WTC11 (cell line): ENCODE measurements at regions not wholly inside any gene's neighbourhood (a gene's known extent, or its start where the extent isn't known, plus 50 kb on each side); places are given as distances from the start of the nearest gene placed in this dataset.

Experiments used
- ATAC-seq: fragments of 200-7000 bp; cut with Tn5 transposase; 2 replicates; pipeline ENCODE4 v1.10.0; 2021; ENCODE audit warnings: mild to moderate bottlenecking, moderate library complexity
- CTCF ChIA-PET: fragments of 300-600 bp; sonication (Branson Sonifier 250); formaldehyde crosslinking; loops from one replicate; lab custom pipeline; 2021; ENCODE audit warnings: antibody characterized with exemption; lab: Charles Lee
- POLR2A ChIA-PET: fragments of 350-600 bp; sonication (Branson Sonifier 250); formaldehyde crosslinking; loops from one replicate; lab custom pipeline; 2021; ENCODE audit warnings: antibody characterized with exemption; lab: Charles Lee
- DNase-seq: peaks from one replicate; pipeline ENCODE4 v3.0.0; 2021; ENCODE audit warnings: low spot score
- H3K27ac Mint-ChIP-seq: 2 replicates; pipeline ENCODE4 v1.8.0; 2021; ENCODE audit warnings: mixed read lengths
- H3K27me3 Mint-ChIP-seq: 2 replicates; pipeline ENCODE4 v1.8.0; 2021; ENCODE audit warnings: low read depth, mild to moderate bottlenecking, moderate library complexity, mixed read lengths
- H3K36me3 Mint-ChIP-seq: 2 replicates; pipeline ENCODE4 v1.8.0; 2021; ENCODE audit warnings: mixed read lengths
- H3K4me1 Mint-ChIP-seq: 2 replicates; pipeline ENCODE4 v1.8.0; 2022; ENCODE audit warnings: mixed read lengths
- H3K4me3 Mint-ChIP-seq: 2 replicates; pipeline ENCODE4 v1.8.0; 2021; ENCODE audit warnings: mild to moderate bottlenecking, moderate library complexity, mixed read lengths
- H3K9me3 Mint-ChIP-seq: 2 replicates; pipeline ENCODE4 v1.8.0; 2021; ENCODE audit warnings: mixed read lengths
- AFF4 ChIP-seq: sonication (generic); formaldehyde crosslinking; IDR thresholded peaks from 2 replicates; pipeline ENCODE4 v1.8.1; 2023; ENCODE audit warnings: mild to moderate bottlenecking, missing genetic modification reagents, borderline replicate concordance
- ATF6 ChIP-seq: sonication (generic); formaldehyde crosslinking; IDR thresholded peaks from 2 replicates; pipeline ENCODE4 v1.8.1; 2023; ENCODE audit warnings: mild to moderate bottlenecking, missing genetic modification reagents
- E2F5 ChIP-seq: sonication (generic); formaldehyde crosslinking; IDR thresholded peaks from 2 replicates; pipeline ENCODE4 v1.8.1; 2022; ENCODE audit warnings: mild to moderate bottlenecking, moderate library complexity, missing genetic modification reagents
- ETV6 ChIP-seq: sonication (generic); formaldehyde crosslinking; IDR thresholded peaks from 2 replicates; pipeline ENCODE4 v1.8.1; 2022; ENCODE audit warnings: mild to moderate bottlenecking, missing genetic modification reagents
- HMGA2 ChIP-seq: fragments of 250-450 bp; sonication (Bioruptor Pico); IDR thresholded peaks from 2 replicates; pipeline ENCODE4 v1.4.0; 2021; ENCODE audit warnings: mild to moderate bottlenecking, moderate library complexity
- HMGXB4 ChIP-seq: sonication (generic); formaldehyde crosslinking; IDR thresholded peaks from 2 replicates; pipeline ENCODE4 v1.8.1; 2023; ENCODE audit warnings: mild to moderate bottlenecking, moderate library complexity, missing genetic modification reagents
- PREB ChIP-seq: sonication (generic); formaldehyde crosslinking; IDR thresholded peaks from 2 replicates; pipeline ENCODE4 v1.8.1; 2022; ENCODE audit warnings: mild to moderate bottlenecking, missing genetic modification reagents, moderate library complexity, borderline replicate concordance
- SOX15 ChIP-seq: fragments of 250-450 bp; sonication (Bioruptor Pico); IDR thresholded peaks from 2 replicates; pipeline ENCODE4 v1.9.0; 2021; ENCODE audit warnings: mild to moderate bottlenecking
- ZBTB43 ChIP-seq: sonication (generic); formaldehyde crosslinking; IDR thresholded peaks from 2 replicates; pipeline ENCODE4 v1.8.1; 2023; ENCODE audit warnings: mild to moderate bottlenecking, missing genetic modification reagents
- ZNF232 ChIP-seq: sonication (generic); formaldehyde crosslinking; IDR thresholded peaks from 2 replicates; pipeline ENCODE4 v1.8.0; 2022; ENCODE audit warnings: mild to moderate bottlenecking, missing genetic modification reagents
- ZNF425 ChIP-seq: fragments of 250-450 bp; sonication (Bioruptor Pico); conservative IDR thresholded peaks from 2 replicates; pipeline ENCODE4 v1.9.0; 2021; ENCODE audit warnings: mild to moderate bottlenecking

GRCh38 chr7:42445691-42446090 lies 208.7 kb upstream of the GLI3 start:
- Mint-ChIP-seq H3K27me3 (no peaks in the 10 kb centered on the region; the same call in 1 of the 2 replicates), H3K4me1 (no peaks in the 10 kb centered on the region), H3K27ac (no peak overlapping the region), H3K9me3 (peaks cover 26% of the 10 kb centered on the region), H3K4me3 (no peak overlapping the region), H3K36me3 (0 out of 2 replicates have a peak, but pooled peaks cover 3% of the 10 kb centered on the region)
- ChIA-PET CTCF (no interaction called here), POLR2A (no interaction called here)
- no peak for DNase-seq
- ATAC-seq: no peak
- TF ChIP-seq ZNF232 (no peak), ZBTB43 (CRISPR knock-in tag) (no peak), PREB (no peak), HMGXB4 (CRISPR knock-in tag) (no peak), SOX15 (CRISPR knock-in tag) (no peak), AFF4 (CRISPR knock-in tag) (no peak), ATF6 (CRISPR knock-in tag) (no peak), HMGA2 (CRISPR knock-in tag) (no peak)

- no peaks in the 10 kb centered on the region for H3K4me1 Mint-ChIP-seq
- POLR2A ChIA-PET: no interaction called here
- no peak overlapping the region for H3K4me3 Mint-ChIP-seq
- H3K9me3 Mint-ChIP-seq: peaks cover 42% of the 10 kb centered on the region
- DNase-seq (no peak), ATAC-seq (no peak)
- TF ChIP-seq ZNF425 (CRISPR knock-in tag) (no peak), E2F5 (CRISPR knock-in tag) (no peak), ETV6 (CRISPR knock-in tag) (no peak)
- H3K27ac Mint-ChIP-seq: no peak overlapping the region
- no peaks in the 10 kb centered on the region for H3K27me3 Mint-ChIP-seq
- CTCF ChIA-PET: interaction anchor here (0.8 kb wide), 1 partner anchor 500 kb away, joined by 3 read pairs; no protein-coding TSS in a partner anchor
- H3K36me3 Mint-ChIP-seq: peaks cover 10% of the 10 kb centered on the region; the same call in 1 of the 2 replicates
Measured at GRCh38 chr7:42440951-42441350, 203.9 kb upstream of the GLI3 start.
